Prostate gland (tissue), 2 donors: ENCODE measurements at regions not wholly inside any gene's neighbourhood (a gene's known extent, or its start where the extent isn't known, plus 50 kb on each side); places are given as distances from the start of the nearest gene placed in this dataset.

Source experiments
- POLR2AphosphoS5 ChIP-seq: sonication (generic); formaldehyde crosslinking; IDR thresholded peaks from one replicate; pipeline ENCODE4 v1.6.1; 2017; ENCODE audit warnings: antibody characterized with exemption
- TF ChIP-seq, protein P1 (sequence below), 4 experiments: fragments of 200-600 bp in 2 of 4; fragments of 450-650 bp in 2 of 4; sonication (generic) in 2 of 4; IDR thresholded peaks; 1 replicate in 3 of 4; 2 replicates in 1 of 4; pipeline ENCODE4 v1.5.1; 2016 to 2019; ENCODE audit warnings: antibody characterized with exemption in 4 of 4, mild to moderate bottlenecking in 2 of 4, moderate library complexity in 2 of 4

DNA sequence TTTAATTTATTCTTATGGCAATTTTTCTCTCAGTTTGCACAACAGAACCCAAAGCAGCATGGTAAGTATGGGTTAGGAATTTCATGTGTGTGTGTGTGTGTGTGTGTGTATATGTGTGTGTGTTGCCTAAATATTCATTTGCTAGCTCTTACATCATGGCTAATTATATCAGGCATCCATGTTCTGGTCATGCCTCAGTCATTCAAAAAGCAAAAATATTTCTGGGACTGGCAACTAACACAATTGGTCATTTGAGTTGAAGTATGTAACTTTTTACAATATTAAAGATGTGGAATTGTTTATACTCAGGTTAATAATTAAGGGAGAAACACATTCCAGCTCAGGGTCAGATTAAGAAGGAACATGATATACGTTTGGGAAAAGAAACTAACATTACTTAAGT lies 67.6 kb upstream of the PHYHIPL start:
- TF ChIP-seq POLR2AphosphoS5, result no peak
- TF ChIP-seq, protein P1, sequence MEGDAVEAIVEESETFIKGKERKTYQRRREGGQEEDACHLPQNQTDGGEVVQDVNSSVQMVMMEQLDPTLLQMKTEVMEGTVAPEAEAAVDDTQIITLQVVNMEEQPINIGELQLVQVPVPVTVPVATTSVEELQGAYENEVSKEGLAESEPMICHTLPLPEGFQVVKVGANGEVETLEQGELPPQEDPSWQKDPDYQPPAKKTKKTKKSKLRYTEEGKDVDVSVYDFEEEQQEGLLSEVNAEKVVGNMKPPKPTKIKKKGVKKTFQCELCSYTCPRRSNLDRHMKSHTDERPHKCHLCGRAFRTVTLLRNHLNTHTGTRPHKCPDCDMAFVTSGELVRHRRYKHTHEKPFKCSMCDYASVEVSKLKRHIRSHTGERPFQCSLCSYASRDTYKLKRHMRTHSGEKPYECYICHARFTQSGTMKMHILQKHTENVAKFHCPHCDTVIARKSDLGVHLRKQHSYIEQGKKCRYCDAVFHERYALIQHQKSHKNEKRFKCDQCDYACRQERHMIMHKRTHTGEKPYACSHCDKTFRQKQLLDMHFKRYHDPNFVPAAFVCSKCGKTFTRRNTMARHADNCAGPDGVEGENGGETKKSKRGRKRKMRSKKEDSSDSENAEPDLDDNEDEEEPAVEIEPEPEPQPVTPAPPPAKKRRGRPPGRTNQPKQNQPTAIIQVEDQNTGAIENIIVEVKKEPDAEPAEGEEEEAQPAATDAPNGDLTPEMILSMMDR (IDR thresholded peaks at IDR 0.05), result no peak
